H1 (cell line): ENCODE measurements at regions not wholly inside any gene's neighbourhood (a gene's known extent, or its start where the extent isn't known, plus 50 kb on each side); places are given as distances from the start of the nearest gene placed in this dataset.

Experiments
- CTCF ChIA-PET: fragments of 300-600 bp; sonication (Branson Sonifier 250); formaldehyde crosslinking; loops from one replicate; lab custom pipeline; 2021; ENCODE audit not compliant: partially characterized antibody; lab: Charles Lee
- POLR2A ChIA-PET: fragments of 300-600 bp; sonication (Branson Sonifier 250); formaldehyde crosslinking; loops from one replicate; lab custom pipeline; 2021; ENCODE audit warnings: inconsistent platforms; ENCODE audit not compliant: partially characterized antibody; lab: Charles Lee
- DNase-seq, 2 experiments: peaks; one replicate each; pipeline versions ENCODE4 v3.0.0 to v3.0.0-alpha.2; 2010 to 2022; ENCODE audit warnings: low spot score in 2 of 2, low read depth in 1 of 2, mixed read lengths in 1 of 2
- FAIRE-seq: peaks from 2 replicates; lab custom pipeline; 2011; peaks lifted over from hg19 to GRCh38; lab: Jason Lieb, UNC
- H2AFZ ChIP-seq: 2 replicates; pipeline ENCODE4 v1.8.1; 2012; ENCODE audit warnings: low read length, inconsistent platforms
- H2AK5ac ChIP-seq: 2 replicates; pipeline ENCODE4 v1.6.1; 2013; ENCODE audit warnings: low read depth, low read length
- H2BK120ac ChIP-seq: replicated peaks from 2 replicates; pipeline ENCODE3; 2013; ENCODE audit warnings: low read depth, low read length, inconsistent platforms
- H2BK12ac ChIP-seq: 2 replicates; pipeline ENCODE4 v1.6.1; 2013; ENCODE audit warnings: low read depth, low read length
- H2BK15ac ChIP-seq: 2 replicates; pipeline ENCODE4 v1.6.1; 2013; ENCODE audit warnings: low read length
- H2BK20ac ChIP-seq: 2 replicates; pipeline ENCODE4 v1.6.1; 2013; ENCODE audit warnings: low read length
- H2BK5ac ChIP-seq: 2 replicates; pipeline ENCODE4 v1.6.1; 2013; ENCODE audit warnings: low read depth, low read length
- H3K14ac ChIP-seq: 2 replicates; pipeline ENCODE4 v1.6.1; 2013; ENCODE audit warnings: inconsistent platforms; ENCODE audit not compliant: insufficient read length
- H3K18ac ChIP-seq: 2 replicates; pipeline ENCODE4 v1.6.1; 2013; ENCODE audit warnings: low read length; ENCODE audit errors: extremely low read depth
- H3K23ac ChIP-seq: 2 replicates; pipeline ENCODE4 v1.6.1; 2013; ENCODE audit warnings: inconsistent platforms; ENCODE audit not compliant: insufficient read length
- H3K23me2 ChIP-seq: 2 replicates; pipeline ENCODE4 v1.6.1; 2013; ENCODE audit warnings: low read depth, low read length
- H3K27ac ChIP-seq: 2 replicates; pipeline ENCODE4 v1.6.1; 2011; ENCODE audit warnings: low read depth, low read length, inconsistent platforms
- H3K27me3 ChIP-seq, 4 experiments: replicated peaks in 1 of 4; 1 replicate in 1 of 4; 2 replicates in 3 of 4; pipeline versions ENCODE4 v1.6.1 to v1.8.1; 2011 to 2013; ENCODE audit warnings: low read length in 3 of 4, mild to moderate bottlenecking in 3 of 4, inconsistent platforms in 2 of 4, mixed read lengths in 2 of 4, moderate library complexity in 1 of 4; ENCODE audit not compliant: control insufficient read depth in 3 of 4, insufficient read depth in 3 of 4; ENCODE audit errors: extremely low read depth in 1 of 4
- H3K36me3 ChIP-seq, 4 experiments: 2 replicates each; pipeline versions ENCODE4 v1.6.1 to v1.8.1; 2011 to 2013; ENCODE audit warnings: mild to moderate bottlenecking in 4 of 4, low read length in 3 of 4, moderate library complexity in 2 of 4, control low read depth in 1 of 4, inconsistent platforms in 1 of 4; ENCODE audit not compliant: insufficient read depth in 4 of 4, control insufficient read depth in 2 of 4
- H3K4ac ChIP-seq: replicated peaks from 2 replicates; pipeline ENCODE3; 2013; ENCODE audit warnings: low read length, low read depth, mixed read lengths, inconsistent platforms; ENCODE audit not compliant: insufficient read length
- H3K4me1 ChIP-seq, 4 experiments: replicated peaks in 1 of 4; 1 replicate in 1 of 4; 2 replicates in 3 of 4; pipeline versions ENCODE4 v1.6.1 to v1.8.1; 2011 to 2013; ENCODE audit warnings: low read length in 3 of 4, inconsistent platforms in 2 of 4, mixed read lengths in 1 of 4; ENCODE audit not compliant: insufficient read depth in 4 of 4, control insufficient read depth in 3 of 4
- H3K4me2 ChIP-seq, 2 experiments: 2 replicates each; pipeline versions ENCODE4 v1.6.1 to v1.8.1; 2011 to 2013; ENCODE audit warnings: low read depth in 2 of 2, low read length in 2 of 2, control low read depth in 1 of 2, inconsistent platforms in 1 of 2, mild to moderate bottlenecking in 1 of 2; ENCODE audit not compliant: insufficient read depth in 1 of 2
- H3K4me3 ChIP-seq, 4 experiments: fragments of 200-600, 300-600 bp in 1 of 4; sonication (generic), shearing (Covaris generic), sonication (Bioruptor Twin) in 1 of 4; 2 replicates each; pipeline versions ENCODE4 v1.5.1 to v1.8.1; 2011 to 2016; ENCODE audit warnings: low read length in 4 of 4, low read depth in 3 of 4, control low read depth in 2 of 4, inconsistent platforms in 2 of 4, mild to moderate bottlenecking in 2 of 4, mixed read lengths in 1 of 4, moderate library complexity in 1 of 4; ENCODE audit not compliant: insufficient read depth in 2 of 4; ENCODE audit errors: extremely low read depth in 1 of 4
- H3K56ac ChIP-seq: replicated peaks from 2 replicates; pipeline ENCODE3; 2013; ENCODE audit warnings: low read depth, mild to moderate bottlenecking, mixed read lengths, low read length, inconsistent platforms; ENCODE audit not compliant: insufficient read length
- H3K79me1 ChIP-seq: 2 replicates; pipeline ENCODE4 v1.6.1; 2013; ENCODE audit warnings: low read depth, low read length, control low read depth
- H3K79me2 ChIP-seq, 2 experiments: 2 replicates each; pipeline versions ENCODE4 v1.6.1 to v1.8.1; 2012 to 2013; ENCODE audit warnings: low read length in 2 of 2, mild to moderate bottlenecking in 2 of 2, inconsistent platforms in 1 of 2; ENCODE audit not compliant: insufficient read depth in 2 of 2, control insufficient read depth in 1 of 2
- H3K9ac ChIP-seq, 4 experiments: replicated peaks in 1 of 4; 1 replicate in 1 of 4; 2 replicates in 3 of 4; pipeline versions ENCODE4 v1.6.1 to v1.8.1; 2011 to 2013; ENCODE audit warnings: low read depth in 3 of 4, low read length in 3 of 4, control low read depth in 2 of 4, mild to moderate bottlenecking in 2 of 4, moderate library complexity in 2 of 4, inconsistent platforms in 1 of 4; ENCODE audit errors: extremely low read depth in 1 of 4
- H3K9me3 ChIP-seq, 2 experiments: 2 replicates each; pipeline versions ENCODE4 v1.6.1 to v1.8.1; 2012 to 2013; ENCODE audit warnings: mild to moderate bottlenecking in 2 of 2, moderate library complexity in 2 of 2, control low read depth in 1 of 2, inconsistent platforms in 1 of 2, low read depth in 1 of 2, low read length in 1 of 2, mixed read lengths in 1 of 2; ENCODE audit not compliant: insufficient read depth in 2 of 2
- H4K20me1 ChIP-seq, 2 experiments: replicated peaks in 1 of 2; 2 replicates each; pipeline versions ENCODE3 to v1.8.1; 2011 to 2013; ENCODE audit warnings: inconsistent platforms in 2 of 2, low read length in 2 of 2, mild to moderate bottlenecking in 1 of 2; ENCODE audit not compliant: insufficient read depth in 2 of 2, control insufficient read depth in 1 of 2
- H4K5ac ChIP-seq: 2 replicates; pipeline ENCODE4 v1.6.1; 2013; ENCODE audit warnings: low read length, low read depth, mixed read lengths, inconsistent platforms; ENCODE audit not compliant: insufficient read length
- H4K8ac ChIP-seq: 2 replicates; pipeline ENCODE4 v1.8.0; 2013; ENCODE audit warnings: mild to moderate bottlenecking, moderate library complexity, low read length, inconsistent platforms; ENCODE audit not compliant: insufficient read depth; ENCODE audit errors: extremely low read depth
- H4K91ac ChIP-seq: replicated peaks from 2 replicates; pipeline ENCODE3; 2013; ENCODE audit warnings: low read length, mixed read lengths, inconsistent platforms; ENCODE audit not compliant: insufficient read length
- CBX5 ChIP-seq: fragments of 300-800, 300-1000 bp; sonication (generic); IDR thresholded peaks from 2 replicates; pipeline ENCODE4 v1.7.1; 2016; ENCODE audit warnings: antibody characterized with exemption, low read length, low read depth
- CEBPB ChIP-seq: IDR thresholded peaks from 2 replicates; pipeline ENCODE4 v1.6.1; 2012; ENCODE audit warnings: low read depth, low read length
- CHD1 ChIP-seq: IDR thresholded peaks from 2 replicates; pipeline ENCODE4 v1.6.1; 2012; ENCODE audit warnings: low read depth, low read length, improper control_type of control experiment
- EP300 ChIP-seq, 2 experiments: IDR thresholded peaks; 1 replicate in 1 of 2; 2 replicates in 1 of 2; pipeline ENCODE4 v1.6.1; 2011 to 2012; ENCODE audit warnings: low read depth in 2 of 2, low read length in 2 of 2, mild to moderate bottlenecking in 2 of 2, borderline replicate concordance in 1 of 2, inconsistent platforms in 1 of 2, moderate library complexity in 1 of 2
- GTF2F1 ChIP-seq: IDR thresholded peaks from 2 replicates; pipeline ENCODE4 v1.6.1; 2012; ENCODE audit warnings: low read depth, low read length, improper control_type of control experiment, borderline replicate concordance
- JUN ChIP-seq: IDR thresholded peaks from 2 replicates; pipeline ENCODE4 v1.6.1; 2011; ENCODE audit warnings: low read depth, mild to moderate bottlenecking, improper control_type of control experiment, low read length
- NANOG ChIP-seq: IDR thresholded peaks from 2 replicates; pipeline ENCODE4 v1.6.1; 2011; ENCODE audit warnings: low read length, low read depth, mild to moderate bottlenecking, inconsistent platforms; ENCODE audit not compliant: insufficient read depth, poor library complexity, severe bottlenecking
- PHF8 ChIP-seq: fragments of 200-600 bp; sonication (generic); conservative IDR thresholded peaks from 2 replicates; pipeline ENCODE4 v1.7.1; 2012; ENCODE audit warnings: low read depth, mild to moderate bottlenecking, inconsistent platforms, low read length, moderate library complexity
- RBBP5 ChIP-seq: IDR thresholded peaks from 2 replicates; pipeline ENCODE4 v1.7.1; 2012; ENCODE audit warnings: low read depth, mild to moderate bottlenecking, inconsistent platforms, low read length, moderate library complexity, borderline replicate concordance
- RXRA ChIP-seq: IDR thresholded peaks from 2 replicates; pipeline ENCODE4 v1.6.1; 2011; ENCODE audit warnings: low read depth, mild to moderate bottlenecking, low read length, moderate library complexity; ENCODE audit not compliant: insufficient read depth
- SIRT6 ChIP-seq: IDR thresholded peaks from one replicate; pipeline ENCODE4 v1.7.1; 2012; ENCODE audit warnings: low read length, inconsistent platforms
- SP1 ChIP-seq: IDR thresholded peaks from 2 replicates; pipeline ENCODE4 v1.6.1; 2011; ENCODE audit warnings: low read depth, low read length
- SP2 ChIP-seq: IDR thresholded peaks from 2 replicates; pipeline ENCODE4 v1.6.1; 2012; ENCODE audit warnings: mild to moderate bottlenecking, low read length, inconsistent platforms
- TEAD4 ChIP-seq: IDR thresholded peaks from 2 replicates; pipeline ENCODE4 v1.6.1; 2012; ENCODE audit warnings: low read depth, low read length, inconsistent platforms, mixed read lengths
- USF2 ChIP-seq: IDR thresholded peaks from 2 replicates; pipeline ENCODE4 v1.6.1; 2011; ENCODE audit warnings: low read length, improper control_type of control experiment
- ZNF274 ChIP-seq: IDR thresholded peaks from 2 replicates; pipeline ENCODE4 v1.7.0; 2012; ENCODE audit warnings: low read length, borderline replicate concordance; ENCODE audit errors: extremely low read depth

- no peaks in the 10 kb centered on the region for H3K27me3 ChIP-seq
- ChIA-PET POLR2A (no interaction called here), CTCF (interaction anchor here (0.7 to 1.3 kb wide), 4 partner anchors 12 to 734 kb away, joined by 3 to 4 read pairs (median 3); no protein-coding TSS in a partner anchor)
- H2AFZ ChIP-seq = no peak overlapping the region
- H3K23me2 ChIP-seq = no peaks in the 10 kb centered on the region
- no peak overlapping the region for H2BK120ac ChIP-seq
- no peaks in the 10 kb centered on the region for H3K79me1 ChIP-seq
- no peak for FAIRE-seq
- no peaks in the 10 kb centered on the region for H3K4me1 ChIP-seq
- no peak overlapping the region for H3K14ac ChIP-seq
- no peak overlapping the region for H3K56ac ChIP-seq
- H4K91ac ChIP-seq = no peak overlapping the region
- no peak overlapping the region for H3K4me2 ChIP-seq
- no peak overlapping the region for H2BK5ac ChIP-seq
- H3K79me2 ChIP-seq = no peaks in the 10 kb centered on the region
- no peak overlapping the region for H4K8ac ChIP-seq
- no peak overlapping the region for H2AK5ac ChIP-seq
- no peak for DNase-seq
- H3K23ac ChIP-seq = no peak overlapping the region
- no peak overlapping the region for H3K4me3 ChIP-seq
- H2BK15ac ChIP-seq = no peak overlapping the region
- H4K20me1 ChIP-seq = no peaks in the 10 kb centered on the region
- no peak overlapping the region for H2BK12ac ChIP-seq
- H3K27ac ChIP-seq = no peak overlapping the region
- no peak overlapping the region for H3K9ac ChIP-seq
- no peak overlapping the region for H4K5ac ChIP-seq
- no peak overlapping the region for H3K18ac ChIP-seq
- no peak overlapping the region for H3K4ac ChIP-seq
- no peaks in the 10 kb centered on the region for H3K9me3 ChIP-seq
- no peaks in the 10 kb centered on the region for H3K36me3 ChIP-seq
- no peak overlapping the region for H2BK20ac ChIP-seq
- TF ChIP-seq RBBP5 = no peak
- TF ChIP-seq ZNF274 = no peak
- no peak for TF ChIP-seq CBX5
- no peak for TF ChIP-seq SP2
- no peak for TF ChIP-seq RXRA
- no peak for TF ChIP-seq CEBPB
- no peak for TF ChIP-seq NANOG
- TF ChIP-seq PHF8 = no peak
- no peak for TF ChIP-seq CHD1
- no peak for TF ChIP-seq SIRT6
- no peak for TF ChIP-seq SP1
- TF ChIP-seq GTF2F1 = no peak
- no peak for TF ChIP-seq JUN
- TF ChIP-seq EP300 (IDR thresholded peaks at IDR 0.05; ENCODE audit: borderline replicate concordance in 1 of 2, low read depth in 2 of 2, low read length in 2 of 2) = no peak
- no peak for TF ChIP-seq TEAD4
- no peak for TF ChIP-seq USF2
These were observed 63.7 kb upstream of the TMCO5A start for GRCh38 chr15:37870711-37871110.
